DOHH2 (cell line): ENCODE measurements at regions not wholly inside any gene's neighbourhood (a gene's known extent, or its start where the extent isn't known, plus 50 kb on each side); places are given as distances from the start of the nearest gene placed in this dataset.

ENCODE experiments used
- H3F3A ChIP-seq: fragments of 200-600 bp; sonication (generic), shearing (Covaris generic); 2 replicates; pipeline ENCODE4 v1.6.0; 2016; ENCODE audit warnings: antibody characterized with exemption, mild to moderate bottlenecking; ENCODE audit not compliant: control insufficient read depth, insufficient read depth
- H3K27ac ChIP-seq: fragments of 200-600 bp; sonication (generic); 2 replicates; pipeline ENCODE4 v1.5.1; 2014; ENCODE audit warnings: low read depth, mild to moderate bottlenecking, low read length, moderate library complexity
- H3K27me3 ChIP-seq: fragments of 200-600 bp; sonication (generic); 2 replicates; pipeline ENCODE4 v1.6.1; 2014; ENCODE audit warnings: mild to moderate bottlenecking, low read length, mixed read lengths; ENCODE audit not compliant: control insufficient read depth
- H3K36me3 ChIP-seq: fragments of 200-600 bp; sonication (generic); 2 replicates; pipeline ENCODE4 v1.6.1; 2014; ENCODE audit warnings: mild to moderate bottlenecking, low read length, moderate library complexity, mixed read lengths; ENCODE audit not compliant: control insufficient read depth
- H3K4me1 ChIP-seq: fragments of 200-600 bp; sonication (generic); 2 replicates; pipeline ENCODE4 v1.6.1; 2014; ENCODE audit warnings: mild to moderate bottlenecking, low read length, mixed read lengths; ENCODE audit not compliant: control insufficient read depth
- H3K4me2 ChIP-seq: fragments of 200-600 bp; sonication (generic); 2 replicates; pipeline ENCODE4 v1.6.0; 2014; ENCODE audit warnings: mild to moderate bottlenecking, low read length, moderate library complexity
- H3K4me3 ChIP-seq: fragments of 200-600 bp; sonication (generic); 2 replicates; pipeline ENCODE4 v1.5.1; 2014; ENCODE audit warnings: mild to moderate bottlenecking, low read length, mixed read lengths
- H3K79me2 ChIP-seq: fragments of 200-600 bp; sonication (generic); 2 replicates; pipeline ENCODE4 v1.6.1; 2014; ENCODE audit warnings: mild to moderate bottlenecking, low read length, mixed read lengths; ENCODE audit not compliant: control insufficient read depth
- H3K9me2 ChIP-seq: fragments of 200-600 bp; sonication (generic); replicated peaks from 2 replicates; pipeline ENCODE4 v1.6.1; 2014; ENCODE audit warnings: mild to moderate bottlenecking, low read length, mixed read lengths; ENCODE audit not compliant: control insufficient read depth
- H3K9me3 ChIP-seq: fragments of 200-600 bp; sonication (generic); 2 replicates; pipeline ENCODE4 v1.6.1; 2014; ENCODE audit warnings: antibody characterized with exemption, low read length, mixed read lengths; ENCODE audit not compliant: control insufficient read depth, insufficient read depth
- H4K20me1 ChIP-seq: fragments of 200-600 bp; sonication (generic); 2 replicates; pipeline ENCODE4 v1.6.0; 2014; ENCODE audit warnings: low read depth, mild to moderate bottlenecking, antibody characterized with exemption, low read length, moderate library complexity; ENCODE audit not compliant: control insufficient read depth, insufficient read depth
- EZH2phosphoT487 ChIP-seq: fragments of 200-600 bp; sonication (generic); IDR thresholded peaks from 2 replicates; pipeline ENCODE4 v1.6.1; 2017; ENCODE audit warnings: borderline replicate concordance, mild to moderate bottlenecking, antibody characterized with exemption, low read length, moderate library complexity, mixed read lengths
- TF ChIP-seq, protein P1 (sequence below): fragments of 200-600 bp; sonication (generic); IDR thresholded peaks from one replicate; pipeline ENCODE4 v1.5.1; 2014; ENCODE audit warnings: antibody characterized with exemption, mild to moderate bottlenecking, low read depth, low read length; ENCODE audit not compliant: poor library complexity, severe bottlenecking

DNA sequence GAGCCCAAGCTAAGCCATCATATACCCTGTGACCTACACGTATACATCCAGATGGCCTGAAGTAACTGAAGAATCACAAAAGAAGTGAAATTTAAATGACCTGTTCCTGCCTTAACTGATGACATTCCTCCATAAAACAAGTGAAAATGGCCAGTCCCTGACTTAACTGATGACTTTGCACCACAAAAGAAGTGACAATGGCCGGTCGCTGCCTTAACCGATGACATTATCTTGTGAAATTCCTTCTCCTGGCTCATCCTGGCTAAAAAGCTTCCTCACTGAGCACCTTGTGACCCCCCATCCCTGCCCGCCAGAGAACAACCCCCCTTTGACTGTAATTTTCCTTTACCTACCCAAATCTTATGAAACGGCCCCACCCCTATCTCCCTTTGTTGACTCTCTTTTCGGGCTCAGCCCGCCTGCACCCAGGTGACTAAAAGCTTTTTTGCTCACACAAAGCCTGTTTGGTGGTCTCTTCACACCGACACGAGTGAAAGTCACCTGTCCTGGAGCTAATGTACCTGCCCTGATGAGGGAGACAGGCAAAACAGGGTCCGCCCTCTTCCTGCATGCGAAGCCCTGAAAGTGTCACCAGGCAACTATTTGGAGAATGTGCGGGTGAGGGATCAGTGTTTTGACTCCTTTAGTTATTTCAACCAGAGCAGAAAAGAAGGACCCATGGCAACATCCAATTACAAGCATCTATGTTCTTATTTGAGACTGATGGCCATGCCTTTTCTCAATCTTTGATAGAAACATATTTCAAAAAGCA lies 266.1 kb downstream of the SMARCA2 start:
- Histone ChIP-seq H4K20me1 (no peaks in the 10 kb centered on the region), H3K79me2 (no peaks in the 10 kb centered on the region), H3K4me3 (no peak overlapping the region), H3K4me2 (no peak overlapping the region), H3K27ac (no peak overlapping the region), H3K9me3 (no peaks in the 10 kb centered on the region), H3F3A (no peaks in the 10 kb centered on the region), H3K4me1 (peaks cover 14% of the 10 kb centered on the region), H3K9me2 (no peaks in the 10 kb centered on the region), H3K27me3 (no peaks in the 10 kb centered on the region), H3K36me3 (no peaks in the 10 kb centered on the region)
- TF ChIP-seq, protein P1, sequence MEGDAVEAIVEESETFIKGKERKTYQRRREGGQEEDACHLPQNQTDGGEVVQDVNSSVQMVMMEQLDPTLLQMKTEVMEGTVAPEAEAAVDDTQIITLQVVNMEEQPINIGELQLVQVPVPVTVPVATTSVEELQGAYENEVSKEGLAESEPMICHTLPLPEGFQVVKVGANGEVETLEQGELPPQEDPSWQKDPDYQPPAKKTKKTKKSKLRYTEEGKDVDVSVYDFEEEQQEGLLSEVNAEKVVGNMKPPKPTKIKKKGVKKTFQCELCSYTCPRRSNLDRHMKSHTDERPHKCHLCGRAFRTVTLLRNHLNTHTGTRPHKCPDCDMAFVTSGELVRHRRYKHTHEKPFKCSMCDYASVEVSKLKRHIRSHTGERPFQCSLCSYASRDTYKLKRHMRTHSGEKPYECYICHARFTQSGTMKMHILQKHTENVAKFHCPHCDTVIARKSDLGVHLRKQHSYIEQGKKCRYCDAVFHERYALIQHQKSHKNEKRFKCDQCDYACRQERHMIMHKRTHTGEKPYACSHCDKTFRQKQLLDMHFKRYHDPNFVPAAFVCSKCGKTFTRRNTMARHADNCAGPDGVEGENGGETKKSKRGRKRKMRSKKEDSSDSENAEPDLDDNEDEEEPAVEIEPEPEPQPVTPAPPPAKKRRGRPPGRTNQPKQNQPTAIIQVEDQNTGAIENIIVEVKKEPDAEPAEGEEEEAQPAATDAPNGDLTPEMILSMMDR: no peak
- TF ChIP-seq EZH2phosphoT487: no peak

- Histone ChIP-seq H3K27me3 (no peaks in the 10 kb centered on the region), H3K9me2 (no peaks in the 10 kb centered on the region), H3K4me3 (no peak overlapping the region), H4K20me1 (no peaks in the 10 kb centered on the region), H3K27ac (no peak overlapping the region), H3K9me3 (no peaks in the 10 kb centered on the region), H3K4me2 (no peak overlapping the region), H3F3A (no peaks in the 10 kb centered on the region), H3K4me1 (peaks cover 18% of the 10 kb centered on the region), H3K36me3 (no peaks in the 10 kb centered on the region), H3K79me2 (no peaks in the 10 kb centered on the region)
- no peak for TF ChIP-seq EZH2phosphoT487
Observed at GRCh38 chr9:2281803-2282185, 266.6 kb downstream of the SMARCA2 start.

- Histone ChIP-seq H3F3A (no peaks in the 10 kb centered on the region), H3K79me2 (no peaks in the 10 kb centered on the region), H3K9me2 (no peaks in the 10 kb centered on the region), H3K4me1 (peaks cover 18% of the 10 kb centered on the region), H3K4me3 (no peak overlapping the region), H3K9me3 (no peaks in the 10 kb centered on the region), H4K20me1 (no peaks in the 10 kb centered on the region), H3K27ac (no peak overlapping the region), H3K27me3 (no peaks in the 10 kb centered on the region), H3K36me3 (no peaks in the 10 kb centered on the region), H3K4me2 (no peak overlapping the region)
- TF ChIP-seq, protein P1: no peak
- TF ChIP-seq EZH2phosphoT487: no peak
Observed at GRCh38 chr9:2284770-2285169, 269.6 kb downstream of the SMARCA2 start.

GRCh38 chr9:2285416-2286332 lies 270.5 kb downstream of the SMARCA2 start:
- Histone ChIP-seq H3K79me2 (no peaks in the 10 kb centered on the region), H3K36me3 (no peaks in the 10 kb centered on the region), H4K20me1 (no peaks in the 10 kb centered on the region), H3K9me2 (no peaks in the 10 kb centered on the region), H3K4me1 (peaks cover 18% of the 10 kb centered on the region), H3K27me3 (no peaks in the 10 kb centered on the region), H3K27ac (no peak overlapping the region), H3K4me2 (peak overlapping the region; percentile 38), H3K4me3 (no peak overlapping the region), H3F3A (no peaks in the 10 kb centered on the region), H3K9me3 (no peaks in the 10 kb centered on the region)
- no peak for TF ChIP-seq EZH2phosphoT487
- TF ChIP-seq, protein P1: no peak
